ENCODE measurements at regions not wholly inside any gene's neighbourhood (a gene's known extent, or its start where the extent isn't known, plus 50 kb on each side); places are given as distances from the start of the nearest gene placed in this dataset.

GRCh38 chr18:1422634-1423033, 518.0 kb downstream of the ADCYAP1 start:
- H3K4me3 ChIP-seq: no peak overlapping the region
- no peak for DNase-seq
- no peaks in the 10 kb centered on the region for H3K9me3 ChIP-seq
- intact Hi-C loops (cut with DNase I; ENCODE audit: low total_unique reads): no loop called here
- H3K4me1 ChIP-seq: no peaks in the 10 kb centered on the region
- H3K27ac ChIP-seq: no peak overlapping the region
- H3K36me3 ChIP-seq: no peaks in the 10 kb centered on the region
- WGBS, 5 donors: 80 to 89% (median 88%) methylated on average over 2 of the region's 2 CpGs
- H3K27me3 ChIP-seq: no peaks in the 10 kb centered on the region
- no peak for TF ChIP-seq EP300 (IDR thresholded peaks at IDR 0.05)
- TF ChIP-seq POLR2AphosphoS5 (IDR thresholded peaks at IDR 0.05): no peak
- no peak for TF ChIP-seq POLR2A (IDR thresholded peaks at IDR 0.05)
- no peak for TF ChIP-seq CTCF (IDR thresholded peaks at IDR 0.05)

GRCh38 chr18:1425679-1426078, 521.0 kb downstream of the ADCYAP1 start:
- Histone ChIP-seq H3K4me1 (no peaks in the 10 kb centered on the region), H3K27me3 (no peaks in the 10 kb centered on the region), H3K4me3 (no peak overlapping the region), H3K36me3 (no peaks in the 10 kb centered on the region), H3K9me3 (no peaks in the 10 kb centered on the region), H3K27ac (no peak overlapping the region)
- WGBS, 5 donors: 44 to 63% (median 59%) methylated on average over 1 of the region's 1 CpG
- intact Hi-C loops (cut with DNase I; ENCODE audit: low total_unique reads): no loop called here
- TF ChIP-seq POLR2AphosphoS5 (IDR thresholded peaks at IDR 0.05) (no peak), EP300 (IDR thresholded peaks at IDR 0.05) (no peak), CTCF (IDR thresholded peaks at IDR 0.05) (no peak), POLR2A (IDR thresholded peaks at IDR 0.05) (no peak)
- no peak for DNase-seq

- H3K4me3 ChIP-seq: no peak overlapping the region
- DNase-seq: no peak
- intact Hi-C loops (cut with DNase I; ENCODE audit: low total_unique reads): no loop called here
- 58 to 74% (median 70%) methylated on average over 2 of the region's 2 CpGs for WGBS, 5 donors
- no peaks in the 10 kb centered on the region for H3K9me3 ChIP-seq
- H3K36me3 ChIP-seq: no peaks in the 10 kb centered on the region
- H3K27ac ChIP-seq: no peak overlapping the region
- H3K27me3 ChIP-seq: no peaks in the 10 kb centered on the region
- no peaks in the 10 kb centered on the region for H3K4me1 ChIP-seq
- TF ChIP-seq EP300 (IDR thresholded peaks at IDR 0.05): no peak
- no peak for TF ChIP-seq POLR2A (IDR thresholded peaks at IDR 0.05)
- no peak for TF ChIP-seq POLR2AphosphoS5 (IDR thresholded peaks at IDR 0.05)
- TF ChIP-seq CTCF (IDR thresholded peaks at IDR 0.05): no peak
These were observed 530.8 kb downstream of the ADCYAP1 start for GRCh38 chr18:1435487-1435886.

- intact Hi-C loops (cut with DNase I; ENCODE audit: low total_unique reads): no loop called here
- Histone ChIP-seq H3K4me1 (no peaks in the 10 kb centered on the region), H3K27me3 (no peaks in the 10 kb centered on the region), H3K27ac (no peak overlapping the region), H3K36me3 (no peaks in the 10 kb centered on the region), H3K9me3 (no peaks in the 10 kb centered on the region), H3K4me3 (no peak overlapping the region)
- no peak for DNase-seq
- 67 to 80% (median 76%) methylated on average over 5 of the region's 5 CpGs for WGBS, 5 donors
- no peak for TF ChIP-seq CTCF (IDR thresholded peaks at IDR 0.05)
- TF ChIP-seq POLR2AphosphoS5 (IDR thresholded peaks at IDR 0.05): no peak
- TF ChIP-seq POLR2A (IDR thresholded peaks at IDR 0.05): no peak
- no peak for TF ChIP-seq EP300 (IDR thresholded peaks at IDR 0.05)
These were observed 531.5 kb downstream of the ADCYAP1 start for GRCh38 chr18:1436199-1436598.

All from stomach (tissue), 8 donors.